ENCODE measurements at regions not wholly inside any gene's neighbourhood (a gene's known extent, or its start where the extent isn't known, plus 50 kb on each side); places are given as distances from the start of the nearest gene placed in this dataset.

DNA sequence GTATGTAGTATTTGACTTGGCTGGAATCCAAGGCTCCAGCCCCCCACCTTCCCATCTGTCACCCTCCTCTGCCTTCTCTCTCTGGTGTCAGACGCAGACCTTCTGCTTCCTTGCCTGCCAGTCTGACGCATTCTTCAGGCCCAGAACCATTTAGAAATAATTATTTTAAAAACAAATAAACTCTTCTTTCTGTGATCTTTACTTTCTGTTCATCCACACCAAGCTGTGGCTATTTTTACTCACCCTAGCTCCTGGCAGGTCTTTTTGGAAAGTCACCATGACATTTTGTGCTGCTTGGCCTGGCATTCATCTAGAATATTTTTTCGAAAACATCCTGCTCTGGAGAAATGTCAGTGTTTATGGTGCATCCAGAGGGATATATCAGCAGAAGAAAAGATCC lies 330.7 kb upstream of the ASIC2 start:
- H3K36me3 ChIP-seq = no peaks in the 10 kb centered on the region
- H3K27me3 ChIP-seq = no peaks in the 10 kb centered on the region
- 72 to 73% methylated on average over 3 of the region's 3 CpGs for WGBS, 2 donors
- H3K9me3 ChIP-seq = no peaks in the 10 kb centered on the region
- intact Hi-C loops (cut with DNase I) = no loop called here
- DNase-seq = no peak
- H3K4me3 ChIP-seq (replicated peaks in 1 of 3) = no peak overlapping the region
- no peak overlapping the region for H3K27ac ChIP-seq
- no peak for TF ChIP-seq POLR2A (IDR thresholded peaks at IDR 0.05)
- TF ChIP-seq, protein P1, sequence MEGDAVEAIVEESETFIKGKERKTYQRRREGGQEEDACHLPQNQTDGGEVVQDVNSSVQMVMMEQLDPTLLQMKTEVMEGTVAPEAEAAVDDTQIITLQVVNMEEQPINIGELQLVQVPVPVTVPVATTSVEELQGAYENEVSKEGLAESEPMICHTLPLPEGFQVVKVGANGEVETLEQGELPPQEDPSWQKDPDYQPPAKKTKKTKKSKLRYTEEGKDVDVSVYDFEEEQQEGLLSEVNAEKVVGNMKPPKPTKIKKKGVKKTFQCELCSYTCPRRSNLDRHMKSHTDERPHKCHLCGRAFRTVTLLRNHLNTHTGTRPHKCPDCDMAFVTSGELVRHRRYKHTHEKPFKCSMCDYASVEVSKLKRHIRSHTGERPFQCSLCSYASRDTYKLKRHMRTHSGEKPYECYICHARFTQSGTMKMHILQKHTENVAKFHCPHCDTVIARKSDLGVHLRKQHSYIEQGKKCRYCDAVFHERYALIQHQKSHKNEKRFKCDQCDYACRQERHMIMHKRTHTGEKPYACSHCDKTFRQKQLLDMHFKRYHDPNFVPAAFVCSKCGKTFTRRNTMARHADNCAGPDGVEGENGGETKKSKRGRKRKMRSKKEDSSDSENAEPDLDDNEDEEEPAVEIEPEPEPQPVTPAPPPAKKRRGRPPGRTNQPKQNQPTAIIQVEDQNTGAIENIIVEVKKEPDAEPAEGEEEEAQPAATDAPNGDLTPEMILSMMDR (IDR thresholded peaks at IDR 0.05) = no peak
- no peaks in the 10 kb centered on the region for H3K4me1 ChIP-seq

DNA sequence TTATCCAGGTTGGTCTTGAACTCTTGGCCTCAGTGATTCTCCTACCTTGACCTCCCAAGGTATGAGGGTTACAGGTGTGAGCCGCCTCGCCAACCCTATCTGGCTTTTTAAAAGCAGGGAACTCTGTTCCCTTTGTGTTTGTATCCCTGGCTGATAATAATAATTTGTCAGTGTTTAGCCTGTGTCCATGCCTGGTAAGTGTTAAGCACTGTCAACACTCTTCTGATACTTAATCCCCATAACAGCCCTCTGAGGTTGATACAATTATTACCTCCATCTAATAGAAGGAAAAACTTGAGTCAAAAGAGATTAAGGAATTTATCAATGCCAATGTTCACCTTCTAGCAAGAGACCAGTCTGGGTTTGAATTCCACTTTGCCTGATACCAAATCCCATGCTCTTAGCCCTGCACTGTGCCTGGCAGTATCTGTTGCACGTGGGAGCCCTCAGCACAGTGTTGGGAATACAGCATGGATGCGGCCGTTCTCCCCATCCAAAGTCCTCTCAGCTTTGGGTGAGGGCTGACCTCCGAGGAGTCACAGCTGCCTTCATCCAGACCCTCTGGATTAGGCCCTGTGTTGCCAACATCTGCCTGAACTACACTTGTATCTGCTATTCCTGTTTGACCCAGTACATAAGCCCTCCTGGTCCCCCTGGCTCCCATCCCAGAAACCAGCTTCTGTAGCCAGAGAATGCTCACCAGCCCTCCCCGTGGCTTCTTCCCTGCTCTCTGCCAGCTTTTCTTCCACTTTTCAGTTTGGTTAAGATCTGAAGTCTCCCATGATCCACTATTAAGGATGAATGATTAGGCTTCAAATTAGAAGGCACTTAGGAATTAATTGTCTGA lies 335.6 kb upstream of the ASIC2 start:
- no peak overlapping the region for H3K27ac ChIP-seq

DNA sequence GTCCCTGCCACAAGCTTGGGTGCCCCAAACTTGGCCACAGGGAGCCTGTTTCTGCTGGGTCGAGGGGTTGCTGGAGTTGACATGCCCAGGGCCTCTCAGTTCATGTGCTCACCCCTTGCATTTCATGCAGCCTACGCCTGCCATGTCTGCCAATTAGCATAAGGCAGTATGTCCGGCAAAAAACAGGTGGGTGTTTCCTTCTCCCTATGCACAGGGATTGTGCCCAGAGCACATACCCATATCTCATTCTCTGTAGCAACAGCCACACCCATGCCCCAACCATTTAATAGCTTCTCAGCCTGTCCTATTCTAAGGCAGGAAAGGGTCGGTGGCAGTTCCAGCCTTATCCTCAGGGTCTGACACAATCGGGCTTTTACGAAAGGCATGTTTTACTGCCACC lies 340.4 kb upstream of the ASIC2 start:
- TF ChIP-seq POLR2A (IDR thresholded peaks at IDR 0.05) = no peak
- TF ChIP-seq, protein P1 (IDR thresholded peaks at IDR 0.05) = no peak
- H3K4me3 ChIP-seq (replicated peaks in 1 of 3) = no peak overlapping the region
- intact Hi-C loops (cut with DNase I) = no loop called here
- no peaks in the 10 kb centered on the region for H3K9me3 ChIP-seq
- H3K36me3 ChIP-seq = no peaks in the 10 kb centered on the region
- DNase-seq = no peak
- WGBS, 2 donors = 84% methylated on average over 5 to 6 of the region's 6 CpGs
- no peaks in the 10 kb centered on the region for H3K4me1 ChIP-seq
- no peak overlapping the region for H3K27ac ChIP-seq
- no peaks in the 10 kb centered on the region for H3K27me3 ChIP-seq

More for the DNA sequence above, 335.6 kb upstream of the ASIC2 start:
- H3K27me3 ChIP-seq = no peaks in the 10 kb centered on the region
- 57 to 72% methylated on average over 7 of the region's 7 CpGs for WGBS, 2 donors
- H3K4me1 ChIP-seq = no peaks in the 10 kb centered on the region
- no peak for TF ChIP-seq POLR2A (IDR thresholded peaks at IDR 0.05)
- TF ChIP-seq, protein P1 (IDR thresholded peaks at IDR 0.05) = no peak
- H3K9me3 ChIP-seq = no peaks in the 10 kb centered on the region
- DNase-seq = peak; percentile 25 to 39
- H3K4me3 ChIP-seq (replicated peaks in 1 of 3) = no peak overlapping the region
- intact Hi-C loops (cut with DNase I) = no loop called here
- no peaks in the 10 kb centered on the region for H3K36me3 ChIP-seq

DNA sequence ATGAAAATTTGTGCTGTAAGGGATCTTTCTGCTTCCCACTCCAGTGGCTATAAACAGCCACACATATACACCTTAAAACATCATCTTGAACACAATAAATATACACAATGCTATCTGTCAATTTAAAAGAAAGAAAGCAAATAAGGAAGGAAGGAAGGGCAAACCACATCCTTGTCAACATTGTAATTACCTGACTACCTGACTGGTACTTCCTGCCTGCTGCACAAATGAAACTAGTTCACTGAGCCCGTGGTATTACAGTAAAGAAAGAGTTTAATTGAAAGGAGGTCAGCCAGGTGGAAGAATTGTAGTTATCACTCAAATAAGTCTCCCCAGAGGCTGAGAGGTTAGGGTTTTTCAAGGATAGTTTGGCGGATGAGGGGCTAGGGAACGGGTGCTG lies 344.4 kb upstream of the ASIC2 start:
- intact Hi-C loops (cut with DNase I) = no loop called here
- no peak for DNase-seq
- TF ChIP-seq POLR2A (IDR thresholded peaks at IDR 0.05) = no peak
- TF ChIP-seq, protein P1 (IDR thresholded peaks at IDR 0.05) = no peak
- Histone ChIP-seq H3K4me3 (replicated peaks in 1 of 3) (no peak overlapping the region), H3K9me3 (no peaks in the 10 kb centered on the region), H3K27me3 (no peaks in the 10 kb centered on the region), H3K27ac (no peak overlapping the region), H3K36me3 (no peaks in the 10 kb centered on the region), H3K4me1 (no peaks in the 10 kb centered on the region)
- 65 to 87% methylated on average over 3 of the region's 3 CpGs for WGBS, 2 donors

DNA sequence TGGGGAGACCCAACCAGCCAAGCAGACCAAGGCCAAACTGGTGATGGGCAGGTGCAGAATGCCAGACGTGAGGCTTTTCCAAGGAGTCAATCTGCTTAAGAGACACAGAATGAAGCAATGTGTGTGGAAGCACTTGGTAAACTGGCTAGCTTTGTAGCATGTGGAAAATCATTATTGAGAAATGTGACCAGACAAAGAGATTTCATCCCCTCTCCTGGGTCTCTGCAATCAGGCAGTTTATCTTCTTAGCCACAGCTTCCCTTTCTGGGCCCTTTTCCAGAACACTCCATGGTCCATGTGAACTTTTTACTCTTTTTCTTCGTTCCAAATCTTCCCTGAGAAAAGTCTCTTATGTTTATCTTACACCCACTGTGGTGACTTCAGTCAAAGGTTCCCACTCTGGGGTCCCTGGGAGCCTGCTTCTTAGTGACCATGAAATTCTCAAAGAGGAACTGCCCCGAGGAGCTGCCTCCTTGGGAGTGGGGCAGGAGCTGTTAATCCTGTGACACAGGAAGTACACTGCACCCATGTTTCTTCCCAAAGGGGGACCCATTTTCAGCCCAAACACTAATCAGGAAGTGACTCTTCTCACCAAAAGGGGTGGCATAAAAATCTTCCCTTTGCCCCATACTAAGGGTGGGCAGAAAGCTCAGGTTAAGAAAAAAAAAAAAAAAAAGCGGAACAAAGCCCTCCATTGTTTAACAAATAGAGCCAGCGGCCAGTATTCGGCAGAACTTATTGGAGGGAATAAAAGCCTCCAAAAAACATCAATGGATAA lies 346.2 kb upstream of the ASIC2 start:
- TF ChIP-seq, protein P1 (IDR thresholded peaks at IDR 0.05) = no peak
- TF ChIP-seq POLR2A (IDR thresholded peaks at IDR 0.05) = no peak
- Histone ChIP-seq H3K9me3 (no peaks in the 10 kb centered on the region), H3K27me3 (no peaks in the 10 kb centered on the region), H3K36me3 (no peaks in the 10 kb centered on the region), H3K4me3 (replicated peaks in 1 of 3) (no peak overlapping the region), H3K4me1 (no peaks in the 10 kb centered on the region), H3K27ac (no peak overlapping the region)
- no peak for DNase-seq
- intact Hi-C loops (cut with DNase I) = no loop called here
- 61 to 64% methylated on average over 6 of the region's 6 CpGs for WGBS, 2 donors
